Right renal pelvis (tissue), 4 donors: ENCODE measurements at regions not wholly inside any gene's neighbourhood (a gene's known extent, or its start where the extent isn't known, plus 50 kb on each side); places are given as distances from the start of the nearest gene placed in this dataset.

ENCODE experiments used
- DNase-seq, 4 donors: peaks; one replicate each; pipeline ENCODE4 v3.0.0-alpha.2; 2013; ENCODE audit warnings: low read depth in 4 of 4, low spot score in 3 of 4, missing footprints in 1 of 4

- DNase-seq = no peak
These were observed 52.7 kb upstream of the LHX1 start for GRCh38 chr17:36884495-36885152.

- DNase-seq = no peak
These were observed 52.0 kb upstream of the LHX1 start for GRCh38 chr17:36885153-36885735.

- no peak for DNase-seq
These were observed 51.4 kb upstream of the LHX1 start for GRCh38 chr17:36885771-36886377.
